HT1080 (cell line): ENCODE measurements at regions not wholly inside any gene's neighbourhood (a gene's known extent, or its start where the extent isn't known, plus 50 kb on each side); places are given as distances from the start of the nearest gene placed in this dataset. TPM values are rescaled to one million over a fixed set of nuclear protein-coding genes. Genes with fewer than 3 reads are reported as not detected.
A peak's percentile ranks its signal among the peaks of the same experiment; 100 is the strongest.

Experiments used
- DNase-seq: peaks from one replicate; pipeline ENCODE4 v3.0.0-alpha.2; 2015; ENCODE audit warnings: low read depth
- small RNA-seq: library from RNA; depleted of rRNA; stranded (forward); fragments of <200 nt; gene quantifications from one replicate; pipeline ENCODE3, GENCODE V24; 2014

DNA sequence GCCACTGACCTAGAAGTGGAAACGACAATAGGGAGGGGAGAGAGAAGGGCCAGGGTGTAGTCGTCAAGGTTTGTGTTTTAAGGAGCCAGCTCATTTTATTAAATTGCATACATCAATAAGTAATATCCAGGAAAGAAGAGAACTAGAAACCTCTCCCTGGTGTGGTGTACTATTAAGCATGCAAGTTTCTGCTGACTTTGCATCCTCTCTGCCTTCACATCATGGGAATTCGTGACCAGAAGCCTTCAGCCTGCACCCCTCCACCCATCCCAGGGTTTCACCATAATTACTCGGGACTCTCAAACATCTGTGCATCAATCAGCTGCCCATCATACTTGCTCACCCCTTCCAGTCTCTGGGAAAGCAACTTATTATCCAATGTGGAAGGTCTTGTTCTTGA lies 70.9 kb upstream of the UBE3A start:
- DNase-seq = no peak

DNA sequence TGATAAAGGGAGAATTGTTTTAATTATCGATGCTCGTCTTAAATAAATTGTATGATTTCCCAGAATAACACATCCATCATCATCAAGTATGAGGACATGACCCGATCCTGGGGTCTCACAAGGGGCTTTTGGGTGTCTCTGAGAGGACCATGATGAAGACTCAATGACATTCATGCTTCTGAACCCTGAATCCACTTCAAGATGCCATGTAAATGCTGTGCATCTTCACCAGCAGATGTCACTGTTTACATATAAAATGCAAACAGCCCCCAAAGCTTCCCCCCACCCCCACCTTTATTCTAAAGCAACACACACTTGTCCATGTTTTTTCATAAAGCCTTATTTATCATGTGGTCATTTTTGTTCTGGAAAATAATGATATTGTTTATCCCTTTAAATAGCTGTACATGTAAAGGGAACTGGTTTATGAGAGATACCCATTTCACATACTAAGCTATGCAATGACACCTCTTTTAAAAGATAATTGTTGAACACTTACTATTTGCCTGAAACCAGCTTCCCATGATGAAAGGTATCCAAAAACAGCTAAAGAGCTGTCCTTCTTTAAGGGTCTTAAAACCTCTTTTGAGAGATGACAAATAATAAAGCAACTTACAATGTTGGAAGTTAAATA lies 69.7 kb upstream of the UBE3A start:
- peak; percentile 69 for DNase-seq

DNA sequence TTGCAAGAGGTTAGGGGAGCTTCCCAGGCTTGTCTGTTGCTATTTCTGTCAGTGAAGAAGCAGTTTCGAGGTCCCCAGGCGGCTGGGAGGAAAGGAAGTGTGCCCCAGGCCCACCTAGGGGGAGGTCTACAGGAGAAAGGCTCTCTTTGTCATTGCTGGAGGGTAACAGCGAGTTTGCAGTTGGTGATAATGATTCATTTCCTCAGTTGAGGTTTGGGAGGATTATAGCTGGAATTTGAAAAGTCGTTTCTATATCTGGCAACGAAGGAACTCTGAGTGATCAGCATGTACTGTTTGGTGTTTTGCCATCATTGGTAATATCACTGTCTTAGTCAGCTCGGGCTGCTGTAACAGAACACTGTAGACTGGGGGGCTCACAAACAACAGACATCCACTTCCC lies 65.5 kb upstream of the UBE3A start:
- DNase-seq = peak; percentile 99

DNA sequence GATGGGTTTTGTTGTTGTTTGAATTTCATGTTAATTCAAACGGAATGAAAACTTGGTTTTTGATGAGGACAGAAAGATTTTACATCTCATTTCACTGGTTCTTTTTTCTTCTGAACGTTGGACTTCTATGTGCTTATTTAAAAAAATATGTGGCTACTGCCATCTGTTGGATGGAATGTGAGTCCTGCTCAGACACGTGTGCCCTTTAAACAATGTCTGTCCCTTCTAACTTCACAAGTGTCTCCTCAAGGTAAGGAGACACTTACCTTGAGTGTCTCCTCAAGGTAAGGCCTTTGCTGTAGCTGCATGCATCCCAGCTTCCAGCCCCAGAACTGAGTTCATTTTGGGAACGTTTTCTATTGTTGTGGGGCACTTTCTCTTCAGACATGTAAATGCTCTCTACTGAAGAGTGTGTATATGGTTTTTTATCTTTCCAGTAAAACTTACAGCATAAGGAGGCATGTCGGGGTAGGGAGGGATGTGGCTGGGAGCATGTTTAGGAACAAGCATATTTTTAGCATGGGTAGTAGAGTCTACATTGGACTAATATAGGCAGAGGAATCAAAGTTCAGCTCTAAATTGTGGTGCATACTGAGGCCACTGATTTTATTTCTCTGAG lies 63.1 kb upstream of the UBE3A start:
- peak; percentile 62 for DNase-seq

DNA sequence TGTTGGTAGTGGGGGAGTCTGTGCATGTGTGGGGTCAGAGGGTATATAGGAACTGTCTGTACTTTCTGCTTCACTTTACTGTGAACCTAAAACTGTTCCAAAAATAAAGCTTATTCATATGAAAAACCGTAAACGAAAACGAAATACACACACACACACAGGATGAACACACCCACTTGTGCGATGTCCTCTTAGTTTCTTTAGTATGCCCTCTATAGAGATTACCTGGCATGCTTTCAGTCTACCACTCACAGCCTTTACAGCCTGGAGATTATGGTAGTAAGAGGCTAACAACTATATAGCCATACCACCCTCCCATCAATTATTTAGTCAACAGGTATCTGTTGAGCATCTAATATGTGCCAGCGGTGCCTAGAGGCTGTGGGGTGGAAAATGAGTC lies 60.0 kb upstream of the UBE3A start:
- DNase-seq = no peak

DNA sequence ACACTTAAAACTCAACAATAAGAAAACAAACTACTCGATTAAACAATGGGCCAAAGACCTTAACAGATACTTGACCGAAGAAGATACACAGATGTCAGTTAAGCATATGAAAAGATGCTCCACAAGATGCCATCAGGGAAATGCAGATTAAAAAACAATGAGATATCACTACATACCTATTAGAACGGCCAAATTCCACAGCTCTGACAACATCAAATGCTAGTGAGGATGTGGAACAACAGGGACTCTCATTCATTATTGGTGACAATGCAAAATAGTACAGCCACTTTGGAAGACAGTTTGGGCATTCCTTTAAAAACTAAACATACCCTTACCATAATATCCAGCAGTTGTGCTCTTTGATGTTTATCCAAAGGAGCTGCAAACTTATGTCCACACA lies 59.1 kb upstream of the UBE3A start:
- DNase-seq = no peak

DNA sequence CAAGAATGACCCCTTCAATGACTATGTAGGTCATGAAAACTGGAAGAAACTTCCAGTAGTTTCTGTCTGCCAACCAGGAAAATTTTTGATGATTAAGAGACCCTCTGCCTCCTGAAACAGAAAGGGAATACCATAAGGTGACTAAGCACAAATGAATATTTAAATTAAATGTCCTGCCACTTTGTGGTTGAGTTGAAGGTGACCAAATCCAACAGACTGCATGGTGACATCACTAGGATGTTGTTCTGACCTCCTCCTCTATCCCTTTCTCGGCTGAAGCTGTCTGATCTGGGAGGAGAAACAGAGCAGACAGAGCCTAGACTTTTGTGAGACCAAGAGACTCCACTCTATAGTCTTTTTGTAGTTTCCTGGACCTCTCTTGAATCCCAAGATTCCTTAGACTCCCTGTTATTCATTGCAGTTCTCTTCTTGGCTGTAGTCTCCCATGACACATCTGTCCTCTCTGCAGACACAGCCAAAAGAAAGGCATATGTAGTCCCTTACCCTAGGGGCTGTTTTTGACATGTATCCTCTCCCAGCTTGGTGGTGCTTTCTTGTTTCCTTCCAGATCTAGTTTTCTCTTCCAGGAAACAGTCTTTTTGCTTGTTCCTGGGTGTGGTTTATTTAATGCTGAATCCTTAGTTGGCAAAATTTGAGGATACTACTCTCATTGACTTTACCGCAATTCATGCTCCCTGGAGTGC lies 55.2 kb upstream of the UBE3A start:
- peak; percentile 46 for DNase-seq

DNA sequence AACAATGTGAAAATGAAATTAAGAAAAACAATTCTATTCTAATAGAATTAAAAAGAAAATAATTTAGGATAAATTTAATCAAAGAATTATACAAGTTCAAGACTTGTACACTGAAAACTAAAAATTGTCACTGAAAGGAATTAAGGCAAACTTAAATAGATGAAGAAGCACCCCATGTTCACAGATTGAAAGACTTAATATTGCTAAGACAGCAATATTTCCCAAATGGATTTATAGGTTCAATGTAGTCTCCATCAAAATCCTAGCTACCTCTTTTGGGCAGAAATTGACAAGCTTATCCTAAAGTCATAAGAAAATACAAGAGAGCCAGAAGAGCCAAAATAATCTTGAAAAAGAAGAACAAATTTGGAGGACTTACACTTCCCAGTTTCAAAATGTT lies 53.5 kb upstream of the UBE3A start:
- no peak for DNase-seq

Small RNAs in the stretch of these regions (small RNA-seq; reads per million reads assigned to genes)
- gene AC023449.1 = not detected
